KMS-11 (cell line): ENCODE measurements at regions not wholly inside any gene's neighbourhood (a gene's known extent, or its start where the extent isn't known, plus 50 kb on each side); places are given as distances from the start of the nearest gene placed in this dataset.

ENCODE experiments used
- H2AFZ ChIP-seq: fragments of 200-600 bp; sonication (generic); 2 replicates; pipeline ENCODE4 v1.6.1; 2016; ENCODE audit warnings: antibody characterized with exemption, mixed run types, low read depth
- H3K27ac ChIP-seq: fragments of 200-600 bp; sonication (generic); 2 replicates; pipeline ENCODE4 v1.6.1; 2016; ENCODE audit warnings: mild to moderate bottlenecking, mixed run types
- H3K27me3 ChIP-seq: fragments of 200-600 bp; sonication (generic); 2 replicates; pipeline ENCODE4 v1.6.1; 2017; ENCODE audit warnings: mild to moderate bottlenecking, low read depth, mixed run types, moderate library complexity; ENCODE audit not compliant: insufficient read depth
- H3K36me3 ChIP-seq: fragments of 200-600 bp; sonication (generic); 2 replicates; pipeline ENCODE4 v1.6.1; 2017; ENCODE audit warnings: mild to moderate bottlenecking, mixed run types; ENCODE audit not compliant: insufficient read depth
- H3K4me1 ChIP-seq: fragments of 200-600 bp; sonication (generic); 2 replicates; pipeline ENCODE4 v1.6.1; 2016; ENCODE audit warnings: mild to moderate bottlenecking, low read depth, mixed run types; ENCODE audit not compliant: poor library complexity, severe bottlenecking
- H3K4me2 ChIP-seq: fragments of 200-600 bp; sonication (generic); 2 replicates; pipeline ENCODE4 v1.7.0; 2016; ENCODE audit warnings: mild to moderate bottlenecking, mixed run types
- H3K4me3 ChIP-seq: fragments of 200-600 bp; sonication (generic); IDR thresholded peaks from 2 replicates; pipeline ENCODE4 v1.6.1; 2017; ENCODE audit warnings: low read depth, low read length, mixed read lengths; ENCODE audit not compliant: insufficient read depth
- H3K79me2 ChIP-seq: fragments of 200-600 bp; sonication (generic); 2 replicates; pipeline ENCODE4 v1.6.1; 2016; ENCODE audit warnings: low read depth, mixed run types; ENCODE audit not compliant: insufficient read depth
- H3K9ac ChIP-seq: fragments of 200-600 bp; sonication (generic); 2 replicates; pipeline ENCODE4 v1.6.1; 2016; ENCODE audit warnings: mild to moderate bottlenecking, mixed run types
- H4K20me1 ChIP-seq: fragments of 200-600 bp; sonication (generic); 2 replicates; pipeline ENCODE4 v1.6.1; 2016; ENCODE audit warnings: mild to moderate bottlenecking, mixed run types; ENCODE audit not compliant: insufficient read depth
- TF ChIP-seq, protein P1 (sequence below): fragments of 200-600 bp; sonication (generic); conservative IDR thresholded peaks from 2 replicates; pipeline ENCODE4 v1.6.1; 2017; ENCODE audit warnings: low read depth, mild to moderate bottlenecking, antibody characterized with exemption, low read length, moderate library complexity, mixed read lengths

GRCh38 chr2:10235099-10235908, 67.4 kb upstream of the HPCAL1 start:
- H3K4me3 ChIP-seq: no peak overlapping the region
- H3K4me2 ChIP-seq: no peak overlapping the region
- TF ChIP-seq, protein P1, sequence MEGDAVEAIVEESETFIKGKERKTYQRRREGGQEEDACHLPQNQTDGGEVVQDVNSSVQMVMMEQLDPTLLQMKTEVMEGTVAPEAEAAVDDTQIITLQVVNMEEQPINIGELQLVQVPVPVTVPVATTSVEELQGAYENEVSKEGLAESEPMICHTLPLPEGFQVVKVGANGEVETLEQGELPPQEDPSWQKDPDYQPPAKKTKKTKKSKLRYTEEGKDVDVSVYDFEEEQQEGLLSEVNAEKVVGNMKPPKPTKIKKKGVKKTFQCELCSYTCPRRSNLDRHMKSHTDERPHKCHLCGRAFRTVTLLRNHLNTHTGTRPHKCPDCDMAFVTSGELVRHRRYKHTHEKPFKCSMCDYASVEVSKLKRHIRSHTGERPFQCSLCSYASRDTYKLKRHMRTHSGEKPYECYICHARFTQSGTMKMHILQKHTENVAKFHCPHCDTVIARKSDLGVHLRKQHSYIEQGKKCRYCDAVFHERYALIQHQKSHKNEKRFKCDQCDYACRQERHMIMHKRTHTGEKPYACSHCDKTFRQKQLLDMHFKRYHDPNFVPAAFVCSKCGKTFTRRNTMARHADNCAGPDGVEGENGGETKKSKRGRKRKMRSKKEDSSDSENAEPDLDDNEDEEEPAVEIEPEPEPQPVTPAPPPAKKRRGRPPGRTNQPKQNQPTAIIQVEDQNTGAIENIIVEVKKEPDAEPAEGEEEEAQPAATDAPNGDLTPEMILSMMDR: no peak
- peaks cover 27% of the 10 kb centered on the region for H3K27me3 ChIP-seq
- no peaks in the 10 kb centered on the region for H3K79me2 ChIP-seq
- no peaks in the 10 kb centered on the region for H4K20me1 ChIP-seq
- no peak overlapping the region for H3K27ac ChIP-seq
- no peaks in the 10 kb centered on the region for H3K4me1 ChIP-seq
- H3K9ac ChIP-seq: no peak overlapping the region
- H2AFZ ChIP-seq: no peak overlapping the region
- H3K36me3 ChIP-seq: no peaks in the 10 kb centered on the region

DNA sequence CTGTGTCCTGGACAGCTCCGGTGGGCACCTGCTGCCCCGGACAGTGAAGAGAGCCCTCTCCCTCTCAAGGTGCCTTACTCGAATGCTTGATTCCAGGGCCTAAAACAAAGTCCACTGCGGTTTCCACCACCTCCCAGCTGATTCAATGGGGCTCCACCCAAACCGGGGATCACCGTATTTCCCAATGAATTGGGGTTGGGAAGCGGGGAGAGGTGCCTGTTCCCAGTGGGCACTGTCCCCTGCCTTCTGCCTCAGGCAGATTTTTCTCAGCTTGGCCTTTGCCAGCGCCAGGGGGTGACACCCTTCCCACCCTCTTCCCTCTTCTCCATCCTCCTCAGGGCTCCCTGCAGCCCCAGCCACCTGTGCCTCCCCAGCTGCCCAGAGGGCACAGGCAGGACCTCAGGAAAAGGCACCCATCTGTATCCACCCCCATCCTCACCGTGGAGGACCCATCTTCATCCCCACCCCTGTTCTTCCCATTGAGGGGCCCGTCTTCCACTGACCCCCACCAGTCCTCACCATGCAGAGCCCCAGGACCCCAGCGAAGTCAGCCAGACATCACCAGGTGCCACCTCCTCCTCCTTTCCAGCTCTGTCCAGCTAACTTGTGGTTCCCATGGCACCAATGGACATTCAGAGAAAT, 66.7 kb upstream of the HPCAL1 start:
- Histone ChIP-seq H3K4me1 (no peaks in the 10 kb centered on the region), H2AFZ (no peak overlapping the region), H3K4me2 (no peak overlapping the region), H3K9ac (no peak overlapping the region), H3K27me3 (peaks cover 27% of the 10 kb centered on the region), H3K27ac (no peak overlapping the region), H4K20me1 (no peaks in the 10 kb centered on the region), H3K79me2 (no peaks in the 10 kb centered on the region), H3K4me3 (no peak overlapping the region), H3K36me3 (no peaks in the 10 kb centered on the region)
- TF ChIP-seq, protein P1: no peak

GRCh38 chr2:10236571-10237391, 65.9 kb upstream of the HPCAL1 start:
- peaks cover 27% of the 10 kb centered on the region for H3K27me3 ChIP-seq
- no peaks in the 10 kb centered on the region for H4K20me1 ChIP-seq
- H3K4me1 ChIP-seq: no peaks in the 10 kb centered on the region
- no peak overlapping the region for H3K9ac ChIP-seq
- TF ChIP-seq, protein P1: no peak
- no peak overlapping the region for H2AFZ ChIP-seq
- H3K79me2 ChIP-seq: no peaks in the 10 kb centered on the region
- H3K4me2 ChIP-seq: no peak overlapping the region
- no peak overlapping the region for H3K27ac ChIP-seq
- H3K36me3 ChIP-seq: no peaks in the 10 kb centered on the region
- no peak overlapping the region for H3K4me3 ChIP-seq

GRCh38 chr2:10237392-10238321, 65.0 kb upstream of the HPCAL1 start:
- no peak overlapping the region for H3K9ac ChIP-seq
- H3K4me1 ChIP-seq: no peaks in the 10 kb centered on the region
- TF ChIP-seq, protein P1: no peak
- H3K4me2 ChIP-seq: no peak overlapping the region
- peaks cover 27% of the 10 kb centered on the region for H3K27me3 ChIP-seq
- no peak overlapping the region for H2AFZ ChIP-seq
- H4K20me1 ChIP-seq: no peaks in the 10 kb centered on the region
- no peaks in the 10 kb centered on the region for H3K36me3 ChIP-seq
- no peaks in the 10 kb centered on the region for H3K79me2 ChIP-seq
- no peak overlapping the region for H3K4me3 ChIP-seq
- no peak overlapping the region for H3K27ac ChIP-seq
